Kidney (tissue), 13 donors: ENCODE measurements at regions not wholly inside any gene's neighbourhood (a gene's known extent, or its start where the extent isn't known, plus 50 kb on each side); places are given as distances from the start of the nearest gene placed in this dataset.

Experiments
- DNase-seq, 5 donors: peaks; one replicate each; pipeline ENCODE4 v3.0.0-alpha.2; 2013 to 2020
- FAIRE-seq: peaks from 2 replicates; lab custom pipeline; 2012; peaks lifted over from hg19 to GRCh38; lab: Jason Lieb, UNC
- H3K27ac ChIP-seq, 2 donors: one replicate each; pipeline ENCODE4 v1.7.0; 2013; ENCODE audit warnings: low read depth in 2 of 2, low read length in 2 of 2, inconsistent platforms in 1 of 2
- H3K27me3 ChIP-seq: one replicate; pipeline ENCODE4 v1.7.1; 2013; ENCODE audit warnings: low read length, inconsistent platforms; ENCODE audit not compliant: control insufficient read depth, insufficient read depth
- H3K36me3 ChIP-seq, 3 donors: one replicate each; pipeline versions ENCODE4 v1.7.0 to v1.7.1; 2013; ENCODE audit warnings: low read length in 3 of 3, control low read depth in 1 of 3, inconsistent platforms in 1 of 3; ENCODE audit not compliant: insufficient read depth in 3 of 3, control insufficient read depth in 2 of 3
- H3K4me1 ChIP-seq, 3 donors: one replicate each; pipeline versions ENCODE4 v1.7.0 to v1.7.1; 2013; ENCODE audit warnings: low read length in 3 of 3, inconsistent platforms in 1 of 3, low read depth in 1 of 3; ENCODE audit not compliant: control insufficient read depth in 2 of 3, insufficient read depth in 2 of 3
- H3K4me3 ChIP-seq, 3 donors: one replicate each; pipeline versions ENCODE4 v1.7.0 to v1.8.1; 2013; ENCODE audit warnings: low read length in 3 of 3, control low read depth in 1 of 3, inconsistent platforms in 1 of 3
- H3K9ac ChIP-seq, 3 donors: one replicate each; pipeline versions ENCODE4 v1.7.0 to v1.7.1; 2013; ENCODE audit warnings: low read length in 3 of 3, control low read depth in 1 of 3, inconsistent platforms in 1 of 3
- H3K9me3 ChIP-seq, 3 donors: one replicate each; pipeline versions ENCODE4 v1.7.0 to v1.7.1; 2013; ENCODE audit warnings: low read length in 3 of 3, control low read depth in 1 of 3, inconsistent platforms in 1 of 3; ENCODE audit not compliant: control insufficient read depth in 2 of 3, insufficient read depth in 1 of 3
- CTCF ChIP-seq: IDR thresholded peaks from 3 replicates; pipeline ENCODE4 v1.5.1; 2012; ENCODE audit warnings: mild to moderate bottlenecking, moderate library complexity, borderline replicate concordance; ENCODE audit not compliant: insufficient read depth; ENCODE audit errors: extremely low read depth
- intact Hi-C: fragments of 100-400 bp; cut with DNase I; formaldehyde crosslinking; loops from one replicate; pipeline ENCODE4 v1.11.1; 2022
- donor health status: control.
- donor health status: control.
- donor health status: control.
- donor health status: control.
- donor health status: control.
- donor health status: DM: yes; HTN: yes; CAD: no.
- donor health status: Normal renal cell carcinoma (clear cell type).

- no peaks in the 10 kb centered on the region for H3K27me3 ChIP-seq
- DNase-seq (no peak), FAIRE-seq (no peak)
- H3K9ac ChIP-seq = no peak overlapping the region
- H3K9me3 ChIP-seq = no peaks in the 10 kb centered on the region
- H3K4me3 ChIP-seq = no peak overlapping the region
- no peak overlapping the region for H3K27ac ChIP-seq
- H3K4me1 ChIP-seq = peaks cover 0 to 2% (median 0%) of the 10 kb centered on the region in 3 donors
- intact Hi-C loops = no loop called here
- no peak for TF ChIP-seq CTCF
- H3K36me3 ChIP-seq = no peaks in the 10 kb centered on the region
Measured at GRCh38 chr5:36355516-36355915, 53.8 kb upstream of the RANBP3L start.

DNA sequence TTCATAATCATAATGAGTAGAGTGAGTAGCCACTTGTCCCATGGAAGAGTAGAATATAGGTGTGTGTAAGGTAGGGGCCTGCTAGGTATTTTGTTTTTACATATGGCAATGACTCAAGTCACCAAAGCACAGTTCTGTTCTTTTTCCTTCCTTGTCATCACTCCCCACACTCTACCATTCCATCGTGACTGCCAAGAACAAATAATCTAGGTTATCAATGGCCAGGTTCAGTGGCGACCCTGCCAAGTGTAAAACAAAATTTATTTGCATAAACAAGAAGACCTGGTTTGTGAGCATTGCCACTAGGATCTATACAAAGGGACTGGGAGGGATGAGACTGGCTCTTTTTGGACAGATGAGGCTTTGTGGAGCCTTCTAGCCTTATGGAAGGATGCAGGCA lies 55.2 kb upstream of the RANBP3L start:
- no peak for TF ChIP-seq CTCF
- intact Hi-C loops = no loop called here
- Histone ChIP-seq H3K9ac (no peak overlapping the region), H3K36me3 (no peaks in the 10 kb centered on the region), H3K9me3 (no peaks in the 10 kb centered on the region), H3K4me1 (peaks cover 0 to 2% (median 0%) of the 10 kb centered on the region in 3 donors), H3K27ac (no peak overlapping the region), H3K4me3 (no peak overlapping the region), H3K27me3 (no peaks in the 10 kb centered on the region)
- no peak for DNase-seq
- FAIRE-seq = no peak

DNA sequence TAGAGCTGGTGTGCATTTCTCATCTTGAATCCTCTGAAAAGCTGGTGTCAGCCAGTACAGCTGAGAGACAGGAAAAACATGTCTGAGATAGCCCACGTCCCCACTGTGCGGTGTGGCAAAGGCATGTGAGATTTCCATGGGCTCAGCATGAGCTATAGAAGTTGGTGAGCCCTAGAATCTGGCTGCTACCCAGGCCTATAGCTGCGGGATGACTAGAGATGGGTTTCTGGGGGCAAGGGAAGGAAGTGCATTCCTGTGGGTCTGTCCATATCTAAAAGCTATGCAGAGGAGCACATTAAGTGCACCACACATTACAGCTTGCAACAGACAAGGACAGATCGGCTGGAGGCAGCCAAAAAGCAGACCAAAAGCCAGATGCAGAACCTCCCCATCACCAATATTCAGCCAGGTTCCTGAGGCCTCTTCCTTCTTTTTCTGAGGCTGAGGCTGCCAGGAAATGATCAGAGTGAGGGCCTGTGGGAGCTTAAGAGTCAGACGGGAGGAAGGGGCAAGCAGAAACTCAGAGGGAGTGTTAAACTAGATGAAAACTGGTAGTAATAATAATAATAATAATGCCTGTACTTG lies 55.8 kb upstream of the RANBP3L start:
- Histone ChIP-seq H3K36me3 (no peaks in the 10 kb centered on the region), H3K27ac (no peak overlapping the region), H3K9me3 (no peaks in the 10 kb centered on the region), H3K27me3 (no peaks in the 10 kb centered on the region), H3K9ac (no peak overlapping the region), H3K4me1 (peaks cover 0 to 2% (median 0%) of the 10 kb centered on the region in 3 donors), H3K4me3 (no peak overlapping the region)
- DNase-seq (no peak), FAIRE-seq (no peak)
- TF ChIP-seq CTCF = no peak
- intact Hi-C loops = no loop called here

- Histone ChIP-seq H3K27ac (no peak overlapping the region), H3K4me1 (peaks cover 0 to 2% (median 0%) of the 10 kb centered on the region in 3 donors), H3K27me3 (no peaks in the 10 kb centered on the region), H3K36me3 (no peaks in the 10 kb centered on the region), H3K9ac (no peak overlapping the region), H3K4me3 (no peak overlapping the region), H3K9me3 (no peaks in the 10 kb centered on the region)
- FAIRE-seq = no peak
- intact Hi-C loops = no loop called here
- no peak for DNase-seq
- no peak for TF ChIP-seq CTCF
Measured at GRCh38 chr5:36359267-36359666, 57.6 kb upstream of the RANBP3L start.
